ENCODE measurements at regions not wholly inside any gene's neighbourhood (a gene's known extent, or its start where the extent isn't known, plus 50 kb on each side); places are given as distances from the start of the nearest gene placed in this dataset.

GRCh38 chr9:81195206-81195605, 494.1 kb downstream of the TLE1 start:
- BruUV-seq (replicated peaks): no TSS peak
- no peaks in the 10 kb centered on the region for H3K36me3 ChIP-seq (replicated peaks in 1 of 2; ENCODE audit: control insufficient read depth in 1 of 2, insufficient read depth in 2 of 2, low read length in 2 of 2)
- intact Hi-C loops (cut with micrococcal nuclease; ENCODE audit: unreplicated experiment): no loop called here
- TF ChIP-seq AHDC1 (CRISPR knock-in tag; IDR thresholded peaks at IDR 0.05; ENCODE audit: borderline replicate concordance) (no peak), ZNF850 (CRISPR knock-in tag; conservative IDR thresholded peaks at IDR 0.05) (no peak), CCDC6 (CRISPR knock-in tag; IDR thresholded peaks at IDR 0.05) (no peak), ZMYM4 (CRISPR knock-in tag; IDR thresholded peaks at IDR 0.05) (no peak), PAXIP1 (CRISPR knock-in tag; conservative IDR thresholded peaks at IDR 0.05) (no peak), TEAD2 (CRISPR knock-in tag; IDR thresholded peaks at IDR 0.05) (no peak), SKI (IDR thresholded peaks at IDR 0.05; ENCODE audit: partially characterized antibody) (no peak), RAD51 (IDR thresholded peaks at IDR 0.05; ENCODE audit: borderline replicate concordance) (peak; percentile 69; the same call in 1 of the 2 replicates), ZNF558 (CRISPR knock-in tag; IDR thresholded peaks at IDR 0.05; ENCODE audit: borderline replicate concordance) (no peak), ASH2L (IDR thresholded peaks at IDR 0.05; ENCODE audit: insufficient read length, low read depth, low read length) (no peak), KLF11 (CRISPR knock-in tag; IDR thresholded peaks at IDR 0.05) (no peak), USF2 (IDR thresholded peaks at IDR 0.05; ENCODE audit: low read depth, low read length) (peak; percentile 54), USF2 (CRISPR knock-in tag; IDR thresholded peaks at IDR 0.05; ENCODE audit: borderline replicate concordance) (no peak)
- ATAC-seq (no peak), DNase-seq (ENCODE audit: low spot score) (no peak), FAIRE-seq (no peak)
- ChIA-PET CTCF (ENCODE audit: low intra/inter-chr PET ratio, low total read pairs) (no interaction called here), POLR2A (no interaction called here)
- no peaks in the 10 kb centered on the region for H3K27me3 ChIP-seq (ENCODE audit: control insufficient read depth in 1 of 2, insufficient read depth in 2 of 2, low read length in 2 of 2)
- no peak overlapping the region for H3K9ac ChIP-seq (ENCODE audit: insufficient read depth, low read depth, low read length)
- H3K4me2 ChIP-seq (ENCODE audit: low read depth, low read length): no peak overlapping the region
- in situ Hi-C loops (cut with HindIII; ENCODE audit: extremely low pct_ligation_motif_present, low pct_unique_long_range_greater_than_20kb): no loop called here
- no peak overlapping the region for H2AFZ ChIP-seq (ENCODE audit: low read length)
- no peaks in the 10 kb centered on the region for H3K4me1 ChIP-seq (ENCODE audit: insufficient read depth, low read length)
- 4% methylated on average over 4 of the region's 4 CpGs for WGBS (ENCODE audit: low lambda C conversion rate)
- no peaks in the 10 kb centered on the region for H3K9me3 ChIP-seq (ENCODE audit: low read length)
- no peak overlapping the region for H3K27ac ChIP-seq (ENCODE audit: extremely low read length, insufficient read depth, low read length)
- H4K20me1 ChIP-seq (ENCODE audit: insufficient read depth, low read length): no peaks in the 10 kb centered on the region
- no peaks in the 10 kb centered on the region for H3K79me2 ChIP-seq (ENCODE audit: insufficient read depth, low read length)
- no peak overlapping the region for H3K4me3 ChIP-seq (replicated peaks in 1 of 3; ENCODE audit: insufficient read depth in 1 of 3, low read depth in 2 of 3, low read length in 3 of 3)
